Caco-2 (cell line): ENCODE measurements at regions not wholly inside any gene's neighbourhood (a gene's known extent, or its start where the extent isn't known, plus 50 kb on each side); places are given as distances from the start of the nearest gene placed in this dataset.

Source experiments
- BruUV-seq: library from RNA; stranded (reverse); fragments of 400-500 nt; replicated peaks from 2 replicates; lab custom pipeline; 2021; lab: Mats Ljungman, UMichigan
- CTCF ChIA-PET: fragments of 300-600 bp; sonication (Branson Sonifier 250); formaldehyde crosslinking; loops from one replicate; lab custom pipeline; 2022; ENCODE audit warnings: antibody characterized with exemption; lab: Charles Lee
- POLR2A ChIA-PET: fragments of 300-600 bp; sonication (Branson Sonifier 250); formaldehyde crosslinking; loops from one replicate; lab custom pipeline; 2022; ENCODE audit warnings: antibody characterized with exemption; lab: Charles Lee
- DNase-seq, 2 experiments: peaks; one replicate each; pipeline versions ENCODE4 v3.0.0 to v3.0.0-alpha.2; 2020 to 2022
- H3K27me3 ChIP-seq: replicated peaks from 2 replicates; pipeline ENCODE4 v1.6.0; 2011; ENCODE audit warnings: low read length; ENCODE audit not compliant: control insufficient read depth, insufficient read depth
- H3K36me3 ChIP-seq: 2 replicates; pipeline ENCODE4 v1.5.1; 2011; ENCODE audit warnings: low read length; ENCODE audit not compliant: control insufficient read depth, insufficient read depth
- H3K4me1 ChIP-seq: fragments of 250-450 bp; sonication (Bioruptor Pico); 2 replicates; pipeline ENCODE4 v1.5.1; 2020; ENCODE audit warnings: mild to moderate bottlenecking
- H3K4me3 ChIP-seq: 2 replicates; pipeline ENCODE4 v1.5.1; 2011; ENCODE audit warnings: low read depth, mild to moderate bottlenecking, control low read depth, low read length
- H3K9me3 ChIP-seq: fragments of 250-450 bp; sonication (Bioruptor Pico); 2 replicates; pipeline ENCODE4 v1.5.1; 2020; ENCODE audit warnings: mild to moderate bottlenecking, moderate library complexity
- H3K27ac Mint-ChIP-seq: one replicate; pipeline ENCODE4 v1.8.0; 2022; ENCODE audit warnings: mixed read lengths; ENCODE audit not compliant: unreplicated experiment
- H3K27me3 Mint-ChIP-seq: one replicate; pipeline ENCODE4 v1.8.0; 2022; ENCODE audit warnings: mixed read lengths; ENCODE audit not compliant: insufficient read depth, unreplicated experiment
- H3K36me3 Mint-ChIP-seq: one replicate; pipeline ENCODE4 v1.8.0; 2022; ENCODE audit warnings: mild to moderate bottlenecking, mixed read lengths; ENCODE audit not compliant: insufficient read depth, unreplicated experiment
- H3K4me1 Mint-ChIP-seq: one replicate; pipeline ENCODE4 v1.8.0; 2022; ENCODE audit warnings: low read depth, mixed read lengths; ENCODE audit not compliant: unreplicated experiment
- H3K4me3 Mint-ChIP-seq: one replicate; pipeline ENCODE4 v1.8.0; 2022; ENCODE audit warnings: mild to moderate bottlenecking, moderate library complexity, mixed read lengths; ENCODE audit not compliant: unreplicated experiment
- H3K9me3 Mint-ChIP-seq: one replicate; pipeline ENCODE4 v1.8.0; 2022; ENCODE audit warnings: mixed read lengths; ENCODE audit not compliant: unreplicated experiment
- intact Hi-C: fragments of 100-400 bp; cut with micrococcal nuclease; formaldehyde crosslinking; loops from one replicate; pipeline ENCODE4 v1.10.0; 2022; ENCODE audit not compliant: unreplicated experiment
- TF ChIP-seq, protein P1 (sequence below), 2 experiments: fragments of 200-600 bp in 1 of 2; IDR thresholded peaks; 1 replicate in 1 of 2; 2 replicates in 1 of 2; pipeline versions ENCODE4 v1.5.1 to v1.8.0; 2011 to 2022; ENCODE audit warnings: antibody characterized with exemption in 1 of 2, control low read depth in 1 of 2, inconsistent platforms in 1 of 2, low read depth in 1 of 2, low read length in 1 of 2, mild to moderate bottlenecking in 1 of 2, moderate library complexity in 1 of 2; ENCODE audit not compliant: insufficient read depth in 1 of 2, severe bottlenecking in 1 of 2, unreplicated experiment in 1 of 2

- ChIA-PET CTCF (no interaction called here), POLR2A (no interaction called here)
- Mint-ChIP-seq H3K27me3 (peaks cover 7% of the 10 kb centered on the region), H3K4me1 (no peaks in the 10 kb centered on the region), H3K36me3 (peaks cover 4% of the 10 kb centered on the region), H3K4me3 (no peak overlapping the region), H3K9me3 (no peaks in the 10 kb centered on the region), H3K27ac (no peak overlapping the region)
- TF ChIP-seq, protein P1, sequence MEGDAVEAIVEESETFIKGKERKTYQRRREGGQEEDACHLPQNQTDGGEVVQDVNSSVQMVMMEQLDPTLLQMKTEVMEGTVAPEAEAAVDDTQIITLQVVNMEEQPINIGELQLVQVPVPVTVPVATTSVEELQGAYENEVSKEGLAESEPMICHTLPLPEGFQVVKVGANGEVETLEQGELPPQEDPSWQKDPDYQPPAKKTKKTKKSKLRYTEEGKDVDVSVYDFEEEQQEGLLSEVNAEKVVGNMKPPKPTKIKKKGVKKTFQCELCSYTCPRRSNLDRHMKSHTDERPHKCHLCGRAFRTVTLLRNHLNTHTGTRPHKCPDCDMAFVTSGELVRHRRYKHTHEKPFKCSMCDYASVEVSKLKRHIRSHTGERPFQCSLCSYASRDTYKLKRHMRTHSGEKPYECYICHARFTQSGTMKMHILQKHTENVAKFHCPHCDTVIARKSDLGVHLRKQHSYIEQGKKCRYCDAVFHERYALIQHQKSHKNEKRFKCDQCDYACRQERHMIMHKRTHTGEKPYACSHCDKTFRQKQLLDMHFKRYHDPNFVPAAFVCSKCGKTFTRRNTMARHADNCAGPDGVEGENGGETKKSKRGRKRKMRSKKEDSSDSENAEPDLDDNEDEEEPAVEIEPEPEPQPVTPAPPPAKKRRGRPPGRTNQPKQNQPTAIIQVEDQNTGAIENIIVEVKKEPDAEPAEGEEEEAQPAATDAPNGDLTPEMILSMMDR (IDR thresholded peaks at IDR 0.05; ENCODE audit: insufficient read depth in 1 of 2, low read depth in 1 of 2, low read length in 1 of 2, severe bottlenecking in 1 of 2, unreplicated experiment in 1 of 2): no peak
- no TSS peak for BruUV-seq
- H3K9me3 ChIP-seq: no peaks in the 10 kb centered on the region
- no peaks in the 10 kb centered on the region for H3K27me3 ChIP-seq
- H3K4me3 ChIP-seq: no peak overlapping the region
- DNase-seq: no peak
- H3K4me1 ChIP-seq: no peaks in the 10 kb centered on the region
- no peaks in the 10 kb centered on the region for H3K36me3 ChIP-seq
- intact Hi-C loops: no loop called here
Measured at GRCh38 chr12:38490073-38490472, 173.5 kb downstream of the ALG10B start.

- Mint-ChIP-seq H3K9me3 (no peaks in the 10 kb centered on the region), H3K36me3 (peaks cover 4% of the 10 kb centered on the region), H3K4me3 (no peak overlapping the region), H3K27ac (no peak overlapping the region), H3K27me3 (peaks cover 7% of the 10 kb centered on the region), H3K4me1 (no peaks in the 10 kb centered on the region)
- intact Hi-C loops: no loop called here
- no peak overlapping the region for H3K4me3 ChIP-seq
- CTCF ChIA-PET: no interaction called here
- no peaks in the 10 kb centered on the region for H3K36me3 ChIP-seq
- no peak for DNase-seq
- no TSS peak for BruUV-seq
- POLR2A ChIA-PET: no interaction called here
- no peaks in the 10 kb centered on the region for H3K4me1 ChIP-seq
- TF ChIP-seq, protein P1 (IDR thresholded peaks at IDR 0.05; ENCODE audit: insufficient read depth in 1 of 2, low read depth in 1 of 2, low read length in 1 of 2, severe bottlenecking in 1 of 2, unreplicated experiment in 1 of 2): no peak
- H3K9me3 ChIP-seq: no peaks in the 10 kb centered on the region
- H3K27me3 ChIP-seq: no peaks in the 10 kb centered on the region
Measured at GRCh38 chr12:38490941-38491340, 174.4 kb downstream of the ALG10B start.

DNA sequence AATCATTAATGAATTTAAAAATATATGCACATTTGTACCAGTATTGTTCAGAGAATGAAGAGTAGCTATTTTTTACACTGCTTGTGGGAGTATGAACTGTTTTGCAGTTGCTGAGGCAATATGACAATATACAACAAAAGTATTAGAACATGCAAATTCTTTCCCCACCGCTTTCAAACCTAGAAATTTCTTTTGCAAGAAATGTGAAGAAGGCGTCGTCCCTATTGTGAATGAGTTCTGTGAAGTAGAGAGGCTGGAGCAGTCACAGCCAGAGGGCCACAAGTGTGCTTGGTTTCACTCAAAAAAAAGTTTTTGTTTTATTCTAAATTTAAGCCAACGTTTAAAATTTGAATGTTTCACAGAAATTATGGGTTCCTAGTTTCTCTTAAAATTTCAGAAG lies 184.9 kb downstream of the ALG10B start:
- Mint-ChIP-seq H3K4me3 (no peak overlapping the region), H3K9me3 (no peaks in the 10 kb centered on the region), H3K27me3 (no peaks in the 10 kb centered on the region), H3K36me3 (no peaks in the 10 kb centered on the region), H3K27ac (no peak overlapping the region), H3K4me1 (no peaks in the 10 kb centered on the region)
- no peak overlapping the region for H3K4me3 ChIP-seq
- H3K27me3 ChIP-seq: no peaks in the 10 kb centered on the region
- no peaks in the 10 kb centered on the region for H3K4me1 ChIP-seq
- intact Hi-C loops: no loop called here
- POLR2A ChIA-PET: no interaction called here
- H3K9me3 ChIP-seq: peaks cover 11% of the 10 kb centered on the region; the same call in 1 of the 2 replicates
- TF ChIP-seq, protein P1 (IDR thresholded peaks at IDR 0.05; ENCODE audit: insufficient read depth in 1 of 2, low read depth in 1 of 2, low read length in 1 of 2, severe bottlenecking in 1 of 2, unreplicated experiment in 1 of 2): no peak
- H3K36me3 ChIP-seq: no peaks in the 10 kb centered on the region
- CTCF ChIA-PET: no interaction called here
- no TSS peak for BruUV-seq
- no peak for DNase-seq
